NCI-H82 (cell line): ENCODE measurements at regions not wholly inside any gene's neighbourhood (a gene's known extent, or its start where the extent isn't known, plus 50 kb on each side); places are given as distances from the start of the nearest gene placed in this dataset.

Source experiments
- DNase-seq: peaks from one replicate; lab custom pipeline; 2025; lab: John Stamatoyannopoulos, UW

DNA sequence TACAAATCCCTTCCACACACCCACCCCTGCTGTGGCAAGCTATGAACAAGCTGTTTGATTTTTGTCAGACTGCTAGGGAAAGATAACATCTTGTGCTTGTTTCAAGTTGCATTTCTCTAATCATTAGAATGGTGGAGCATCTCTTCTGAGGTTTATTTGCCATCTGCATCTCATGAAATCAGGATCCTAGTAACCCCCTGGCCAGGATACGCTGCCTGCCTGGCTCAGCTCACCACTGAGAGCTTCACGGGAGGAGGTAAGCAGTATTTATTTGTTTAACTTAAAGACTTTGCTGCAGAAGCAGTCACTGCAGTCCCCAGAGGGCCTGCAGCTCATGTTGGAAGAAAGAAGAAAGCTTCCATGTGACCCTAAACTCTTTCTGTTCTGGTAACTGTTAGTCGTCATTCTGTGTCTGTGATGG lies 83.3 kb upstream of the CXCL14 start:
- DNase-seq, result no peak

DNA sequence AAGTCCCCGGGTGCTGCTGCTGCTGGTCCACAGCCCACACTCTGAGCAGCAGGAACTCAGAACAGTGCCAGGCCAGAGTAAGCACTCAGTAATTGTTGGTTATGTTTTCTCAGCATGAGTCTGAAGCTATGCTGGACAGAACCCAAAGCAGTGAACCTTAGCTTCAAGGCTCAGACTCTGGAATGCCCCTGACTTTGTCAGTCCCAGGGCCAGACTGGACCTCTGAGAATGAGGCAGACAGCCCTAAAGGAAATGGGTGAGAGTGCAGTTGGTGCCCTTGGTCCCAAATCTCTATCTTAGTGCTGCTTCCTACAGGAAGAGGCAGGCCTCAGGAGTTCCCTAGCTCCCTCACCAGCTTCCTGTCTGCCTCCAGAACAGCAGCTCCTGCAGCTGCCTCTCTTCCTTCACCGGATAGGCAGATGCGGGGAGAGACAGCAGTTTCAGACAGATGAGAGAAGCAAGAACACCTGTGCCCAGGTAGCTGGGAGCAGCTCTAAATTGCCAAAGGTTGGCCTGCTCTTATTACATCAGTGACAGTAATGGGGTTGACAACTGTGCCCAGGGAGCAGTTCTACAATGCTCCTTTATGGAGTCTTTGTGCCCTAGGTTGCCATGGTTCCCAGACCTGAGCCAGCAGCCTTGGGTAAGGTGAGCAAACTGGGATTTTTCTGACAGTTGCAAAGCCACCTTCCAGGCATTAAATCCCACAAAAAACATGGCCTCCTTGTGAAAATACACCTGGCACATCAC lies 82.2 kb upstream of the CXCL14 start:
- no peak for DNase-seq

DNA sequence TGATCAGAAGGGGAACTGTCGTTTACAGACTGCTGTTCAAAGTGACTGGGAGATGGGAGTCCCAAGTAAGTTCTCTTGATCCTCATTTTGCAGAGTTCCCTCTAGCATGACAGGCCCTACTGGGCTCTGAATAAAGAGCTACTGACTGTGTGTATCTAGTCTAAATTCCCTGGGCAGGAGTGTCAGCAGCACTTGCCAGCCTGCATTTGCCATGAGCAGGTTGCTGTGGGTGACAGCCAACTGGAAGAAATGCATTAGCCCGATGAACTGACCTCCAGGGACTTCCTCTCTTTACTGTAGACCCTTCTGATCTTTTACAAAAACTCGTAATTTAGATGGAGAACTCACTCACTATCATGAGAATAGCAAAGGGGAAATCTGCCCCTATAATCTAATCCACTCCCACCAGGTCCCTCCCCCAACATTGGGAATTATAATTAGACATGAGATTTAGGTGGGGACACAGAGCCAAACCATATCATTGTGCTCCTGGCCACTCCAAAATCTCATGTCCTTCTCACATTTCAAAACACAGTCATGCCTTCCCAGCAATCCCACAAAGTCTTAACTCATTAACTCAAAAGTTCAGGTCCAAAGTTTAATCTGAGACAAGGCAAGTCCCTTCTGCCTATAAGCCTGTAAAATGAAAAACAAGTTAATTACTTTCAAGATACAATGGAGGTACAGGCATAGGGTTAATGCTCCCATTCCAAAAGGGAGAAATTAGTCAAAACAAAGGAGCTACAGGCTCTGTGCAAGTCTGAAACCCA lies 78.9 kb upstream of the CXCL14 start:
- DNase-seq, result no peak

DNA sequence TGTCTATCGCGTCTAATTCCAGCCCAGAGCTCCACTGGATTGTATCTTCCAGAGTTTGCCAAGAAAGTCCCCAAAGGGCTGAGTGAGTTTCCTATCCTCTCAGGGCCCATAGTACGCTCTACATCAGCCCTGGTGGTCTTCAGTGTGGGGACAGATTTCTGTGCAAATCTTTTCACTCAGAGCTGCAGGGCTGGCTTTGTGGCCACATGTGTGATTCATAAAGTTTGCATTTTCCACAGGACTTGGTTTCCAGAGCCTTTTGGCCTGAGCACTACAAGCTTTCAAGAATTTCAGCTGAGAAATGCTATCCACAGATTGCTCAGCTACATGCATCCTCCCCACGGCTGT lies 76.7 kb upstream of the CXCL14 start:
- DNase-seq, result no peak

DNA sequence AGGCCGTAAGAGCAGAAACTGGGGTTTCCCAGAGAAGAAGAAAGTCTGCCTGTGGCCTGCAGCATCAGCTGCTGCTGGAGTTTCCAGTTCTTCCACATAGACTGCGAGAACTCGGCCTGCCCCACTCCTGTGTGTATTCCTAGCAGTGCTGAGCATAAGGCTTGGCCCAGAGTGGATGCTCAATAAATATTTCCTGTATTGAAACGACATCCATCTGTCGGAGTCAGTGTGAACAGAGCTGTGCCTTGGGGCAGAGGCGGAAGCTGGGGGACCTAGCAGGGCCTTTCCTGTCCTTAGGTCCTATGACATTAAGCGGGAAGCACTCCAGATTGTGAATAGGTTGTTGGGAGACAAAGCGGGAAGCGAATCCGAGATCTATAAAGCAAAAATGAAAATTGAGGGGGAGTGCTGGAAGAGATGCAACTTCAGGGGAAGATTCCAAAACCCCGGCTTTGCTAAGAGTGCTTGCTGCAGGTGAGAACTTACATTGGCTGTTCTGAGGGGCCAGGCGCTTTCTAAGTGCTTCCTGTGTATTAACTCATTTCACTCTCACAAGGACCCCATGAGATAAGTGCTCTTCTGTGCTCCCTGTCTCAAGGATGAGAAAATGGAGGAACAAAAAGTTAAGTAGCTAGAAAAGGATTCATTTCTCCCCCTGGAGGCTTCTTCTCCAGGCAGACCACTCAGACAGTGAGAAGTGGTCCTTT lies 76.1 kb upstream of the CXCL14 start:
- DNase-seq, result no peak

DNA sequence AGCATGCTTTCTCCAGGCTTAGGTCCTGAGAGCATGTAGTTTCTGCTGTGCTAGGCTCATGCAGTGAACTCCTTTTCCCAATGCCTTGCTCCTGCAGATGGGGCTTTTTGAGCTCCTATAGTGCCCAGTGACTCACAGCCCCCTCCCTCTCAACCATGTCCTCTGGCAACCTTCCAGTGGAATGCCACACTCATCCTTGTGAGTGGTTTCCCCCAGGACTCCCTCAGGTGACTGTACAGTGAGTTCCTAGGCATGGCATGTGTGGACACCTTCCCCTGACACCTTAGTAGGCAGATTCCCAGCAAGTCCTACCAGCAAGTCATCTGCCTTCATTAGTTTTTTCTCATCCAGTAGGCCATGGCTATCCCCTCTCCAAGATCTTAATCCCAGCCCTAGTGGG lies 72.4 kb upstream of the CXCL14 start:
- DNase-seq, result no peak

DNA sequence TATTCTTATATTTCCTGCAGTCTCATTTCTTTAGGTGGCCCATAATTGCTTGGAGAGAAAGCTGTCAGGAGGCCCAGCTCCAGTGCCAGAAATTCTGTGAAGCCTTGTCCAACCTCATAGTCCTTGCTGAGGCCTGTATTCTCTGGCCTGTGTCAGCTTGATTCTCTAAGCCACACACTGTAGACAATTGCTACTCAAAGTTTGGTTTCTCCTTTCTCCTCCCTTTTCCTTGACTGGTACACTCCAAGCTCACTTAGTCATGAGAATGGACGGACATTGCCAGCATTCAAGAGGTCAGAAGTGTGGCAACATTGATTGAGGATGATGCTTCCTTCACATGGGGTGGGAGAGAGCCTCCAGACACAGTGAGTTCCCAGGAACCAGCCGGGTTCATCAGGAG lies 71.3 kb upstream of the CXCL14 start:
- no peak for DNase-seq

DNA sequence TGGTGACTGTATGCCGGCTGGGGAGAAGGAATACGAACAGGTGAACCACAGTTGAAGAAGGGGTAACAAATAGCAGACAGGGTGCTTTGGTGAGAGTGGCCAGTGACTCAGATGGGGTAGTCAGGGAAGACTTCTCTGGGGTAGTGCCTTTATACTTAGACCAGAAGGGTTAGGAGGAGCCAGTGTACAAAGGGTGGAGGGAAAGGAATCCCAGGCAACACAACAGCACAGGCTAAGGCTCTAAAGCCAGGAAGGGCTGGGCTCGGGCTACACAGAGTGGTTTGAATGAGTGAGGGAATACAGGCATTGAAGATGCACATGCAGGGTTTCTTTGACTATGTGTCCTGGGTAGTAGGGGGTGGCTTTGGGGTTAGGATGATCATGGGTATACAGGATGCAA lies 70.6 kb upstream of the CXCL14 start:
- no peak for DNase-seq

DNA sequence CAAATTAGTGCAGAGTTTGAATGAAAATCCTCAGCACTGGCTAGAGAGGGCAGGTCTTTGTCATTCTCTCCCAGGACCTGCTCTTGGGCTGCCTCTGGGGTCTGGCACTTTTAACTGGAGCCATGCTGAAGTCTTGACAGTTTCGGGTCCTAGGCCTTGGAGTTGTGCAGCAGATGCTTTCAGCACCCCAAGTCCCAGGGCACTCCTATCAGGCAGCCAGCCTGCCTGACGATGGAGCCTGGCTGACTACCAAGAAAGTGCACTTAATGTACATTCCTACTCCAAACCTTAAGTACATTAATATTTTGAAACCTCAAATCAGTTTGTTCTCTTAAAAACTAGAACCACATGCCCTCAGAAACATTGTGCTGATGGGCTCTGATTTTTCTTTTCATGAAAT lies 69.3 kb upstream of the CXCL14 start:
- DNase-seq, result no peak

DNA sequence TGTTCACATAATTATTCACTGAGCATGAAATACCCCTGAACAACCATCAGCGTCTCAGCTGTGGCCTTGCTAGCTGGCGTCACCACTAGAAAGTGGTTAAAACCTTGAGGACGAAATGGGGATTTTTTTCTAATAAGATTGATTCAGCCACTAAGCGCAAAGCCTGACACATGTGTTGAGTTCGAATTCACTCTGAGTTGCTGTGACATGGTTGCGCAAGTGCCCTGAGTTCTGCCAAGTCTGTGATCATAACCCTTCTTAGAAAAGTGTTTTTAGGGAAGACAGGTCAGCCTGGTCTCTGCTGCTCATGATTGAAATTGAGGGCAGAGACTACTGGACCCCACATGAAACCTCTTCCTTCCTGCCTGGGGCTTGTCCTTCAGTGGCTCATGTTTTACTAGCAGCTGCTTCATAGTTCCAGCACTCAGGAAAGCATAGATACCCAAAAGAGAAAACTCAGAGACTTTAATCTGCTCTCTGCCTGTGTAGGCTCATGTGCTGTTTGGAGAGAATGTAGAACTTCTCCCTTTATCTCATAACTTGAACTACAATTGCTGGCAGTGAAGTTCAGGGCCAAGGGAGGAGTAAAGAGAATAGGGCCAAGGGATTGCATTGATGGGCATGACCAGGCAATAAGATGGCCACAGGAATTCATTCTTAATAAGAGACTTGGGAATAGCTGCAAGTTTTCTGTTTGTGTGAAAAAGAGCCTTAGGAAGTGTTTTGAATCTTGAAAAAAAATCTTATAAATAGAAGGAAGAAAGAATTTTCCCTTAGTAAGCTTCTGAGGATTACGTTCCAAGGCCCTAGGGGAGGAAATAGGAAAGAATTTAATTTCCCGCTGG lies 66.8 kb upstream of the CXCL14 start:
- no peak for DNase-seq

DNA sequence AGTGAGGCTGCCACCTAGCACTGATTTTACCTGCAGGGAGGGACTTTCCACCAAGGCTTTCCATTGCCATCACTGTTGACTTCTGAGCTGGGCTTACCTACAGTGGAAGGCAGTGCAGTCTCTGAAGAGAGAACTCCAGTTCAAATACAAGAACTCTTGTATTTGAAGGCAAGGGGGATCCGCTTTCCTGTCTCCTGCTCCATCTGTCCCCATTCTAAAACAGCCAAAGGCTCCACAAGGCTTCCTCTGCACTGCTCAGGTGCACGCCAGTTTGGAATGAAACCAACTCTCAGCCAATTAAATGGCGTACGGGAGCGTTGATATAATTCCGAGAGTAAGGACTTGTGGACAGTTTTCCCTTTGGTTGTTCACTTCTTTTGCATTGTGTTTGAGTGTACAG lies 66.0 kb upstream of the CXCL14 start:
- no peak for DNase-seq

DNA sequence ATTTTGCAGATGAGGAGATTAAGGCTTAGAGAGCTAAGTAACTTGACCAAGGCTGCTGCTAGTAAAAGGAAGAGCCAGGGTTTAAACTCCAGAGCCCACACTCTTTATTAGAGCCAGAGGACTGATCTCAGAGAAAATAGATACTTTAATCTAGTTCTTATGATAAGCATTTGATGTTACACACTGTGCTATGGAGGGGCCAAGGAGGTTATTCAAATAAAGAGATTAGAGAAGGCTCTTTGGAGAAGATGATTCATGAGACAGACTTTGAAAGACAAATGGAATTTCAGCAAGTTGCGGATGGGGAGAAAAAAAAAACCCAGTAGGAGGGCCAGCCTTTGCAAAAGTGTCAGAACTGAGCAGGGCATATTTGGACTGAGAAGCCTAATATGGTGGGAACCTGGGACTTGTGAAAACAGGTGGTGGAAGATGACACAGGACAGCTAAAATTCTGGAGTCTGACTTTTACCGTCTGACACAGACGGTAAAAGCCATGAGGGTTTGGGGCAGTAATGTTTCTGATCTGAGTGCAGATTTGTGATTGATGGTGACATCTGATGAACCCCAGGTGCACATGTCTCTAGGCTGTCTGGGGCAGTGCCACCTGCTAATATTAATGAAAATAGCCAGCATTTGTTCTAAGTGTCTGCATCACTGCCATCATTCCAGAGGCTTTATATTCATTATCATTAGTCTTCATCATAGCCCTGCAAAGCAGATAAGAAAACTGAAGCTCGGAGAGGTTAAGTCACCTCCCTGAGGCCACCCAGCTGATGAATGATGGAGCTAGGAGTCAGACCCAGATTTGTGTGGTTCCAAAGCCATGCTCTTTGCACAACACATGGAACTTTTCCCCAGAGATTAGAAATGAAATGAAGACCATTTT lies 65.3 kb upstream of the CXCL14 start:
- DNase-seq, result peak; percentile 86

DNA sequence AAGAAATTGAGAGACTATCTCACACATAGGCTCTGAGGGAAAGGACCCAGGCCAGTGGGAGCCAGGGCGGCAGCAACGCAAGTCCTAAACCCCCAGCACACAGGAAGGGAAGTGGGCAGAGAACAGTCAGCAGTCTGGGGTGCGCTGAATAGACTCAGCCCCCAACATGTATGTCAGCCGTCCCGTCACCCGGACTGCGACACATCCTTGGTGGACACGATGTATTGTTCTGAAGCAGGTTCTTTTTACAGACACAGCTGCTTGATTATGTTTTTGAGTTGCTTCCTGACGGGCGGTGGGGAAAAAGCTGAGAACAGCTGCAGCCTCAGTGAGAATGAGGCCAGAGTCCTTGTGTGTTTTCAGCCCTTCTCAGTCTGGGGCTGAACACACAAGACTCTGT lies 64.1 kb upstream of the CXCL14 start:
- no peak for DNase-seq

DNA sequence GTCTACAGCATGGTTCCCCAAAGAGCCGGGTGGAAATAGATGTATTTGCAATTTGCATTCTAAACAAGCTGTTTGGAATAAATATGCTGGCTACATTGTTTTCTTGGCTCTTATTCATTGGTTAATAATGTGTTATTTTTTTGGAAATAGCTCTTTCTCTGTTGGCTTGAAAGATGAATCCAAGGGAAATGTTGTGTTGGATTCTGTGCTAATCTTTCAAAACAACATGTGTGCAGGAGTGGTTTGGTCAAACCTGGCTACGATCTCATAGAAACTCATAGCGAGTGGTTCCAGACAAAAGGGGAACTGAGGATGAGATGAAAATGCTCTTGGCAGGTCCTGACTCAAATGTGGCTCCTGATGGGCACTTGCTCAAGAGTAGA lies 63.7 kb upstream of the CXCL14 start:
- no peak for DNase-seq

DNA sequence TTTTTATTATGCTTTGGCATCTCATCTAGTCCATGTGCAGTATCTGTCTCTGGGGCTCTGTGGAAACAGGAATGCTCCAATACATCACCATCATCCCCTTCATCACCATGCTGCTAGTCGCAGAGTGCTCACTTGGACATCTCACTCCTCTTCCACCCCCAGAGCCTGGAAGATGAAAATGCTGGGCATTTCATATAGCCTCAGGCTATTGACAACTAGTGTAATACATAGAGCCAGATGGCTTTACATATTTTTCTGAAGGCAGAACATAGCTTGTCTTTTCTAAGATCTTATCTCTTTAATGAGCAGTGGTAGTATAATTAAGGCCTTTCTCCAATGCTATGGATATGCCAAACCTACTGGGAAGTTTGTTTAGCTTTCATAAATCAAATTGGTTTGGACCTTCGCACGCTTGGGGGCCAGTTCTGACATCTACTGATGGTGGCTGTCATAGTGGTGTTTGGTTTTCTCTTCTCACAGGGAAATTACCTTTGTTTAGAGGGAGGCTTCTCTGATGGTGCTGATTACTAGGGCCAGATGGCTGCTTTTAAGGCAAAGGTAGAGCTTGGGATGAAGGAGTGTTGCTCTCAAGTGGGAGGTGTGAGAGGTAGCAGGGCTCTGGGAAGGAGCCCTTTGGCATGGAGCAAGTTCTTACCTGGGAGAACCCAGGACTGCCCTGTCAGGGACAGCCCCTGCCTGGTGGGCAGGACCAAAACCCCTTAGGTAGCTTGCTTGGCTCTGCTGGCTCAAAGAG lies 63.1 kb upstream of the CXCL14 start:
- DNase-seq, result no peak

DNA sequence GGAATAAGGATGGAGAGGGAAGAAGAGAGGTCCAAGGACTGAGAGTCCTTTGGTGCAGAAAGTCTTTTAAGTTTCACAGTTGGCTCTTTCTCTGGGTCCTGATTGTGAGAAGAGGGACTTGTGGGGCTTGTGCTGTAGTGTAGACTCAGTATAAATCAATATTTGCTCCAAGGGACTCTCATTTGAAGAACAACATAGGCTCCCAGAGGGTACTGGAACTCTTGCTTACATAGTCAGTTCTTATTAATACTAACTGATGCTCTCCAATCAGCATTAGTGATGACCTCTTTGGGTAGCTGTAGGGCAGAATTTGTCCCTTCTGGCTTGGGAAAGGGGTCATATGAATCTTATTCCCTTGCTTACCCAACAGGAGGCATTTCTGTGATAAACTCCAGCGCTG lies 62.5 kb upstream of the CXCL14 start:
- DNase-seq, result no peak

DNA sequence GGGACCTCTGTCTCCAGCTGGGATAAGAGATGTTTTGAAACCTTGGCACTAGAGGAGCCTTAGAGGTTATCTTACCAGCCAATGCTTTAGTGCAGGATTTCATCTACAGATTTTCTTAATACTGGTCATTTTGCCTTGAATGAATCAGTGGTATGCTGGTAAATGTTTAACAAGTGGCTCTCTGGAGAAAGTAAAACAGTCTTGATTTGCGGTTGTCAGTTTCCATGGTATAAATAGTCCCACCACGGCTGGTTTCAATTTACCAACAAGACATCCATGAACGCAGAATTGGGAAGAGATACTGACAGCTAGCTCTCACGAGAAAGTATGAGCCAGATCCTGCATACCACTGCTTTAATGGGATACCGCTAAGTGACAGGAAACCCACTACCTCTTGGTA lies 56.7 kb upstream of the CXCL14 start:
- DNase-seq, result no peak

DNA sequence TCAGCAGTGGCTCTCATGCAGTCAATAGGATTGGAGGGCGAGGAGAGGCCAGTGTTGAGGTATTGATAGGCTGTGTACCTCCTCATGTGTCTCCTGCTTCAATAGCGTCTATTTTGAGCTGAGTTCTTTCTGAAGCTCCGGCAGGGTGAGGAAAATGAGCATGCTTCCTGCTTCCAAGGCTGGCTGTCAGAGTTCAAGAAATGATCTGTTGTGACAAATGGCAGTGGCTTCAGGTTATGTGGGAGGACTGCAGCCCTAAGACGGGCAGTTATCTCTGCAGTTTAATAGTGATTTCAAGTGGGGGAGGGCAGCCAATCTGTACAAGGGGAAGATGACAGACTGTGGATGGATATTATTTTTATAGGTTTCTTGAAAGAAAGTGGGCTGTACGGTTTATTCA lies 54.0 kb upstream of the CXCL14 start:
- peak; percentile 30 for DNase-seq

DNA sequence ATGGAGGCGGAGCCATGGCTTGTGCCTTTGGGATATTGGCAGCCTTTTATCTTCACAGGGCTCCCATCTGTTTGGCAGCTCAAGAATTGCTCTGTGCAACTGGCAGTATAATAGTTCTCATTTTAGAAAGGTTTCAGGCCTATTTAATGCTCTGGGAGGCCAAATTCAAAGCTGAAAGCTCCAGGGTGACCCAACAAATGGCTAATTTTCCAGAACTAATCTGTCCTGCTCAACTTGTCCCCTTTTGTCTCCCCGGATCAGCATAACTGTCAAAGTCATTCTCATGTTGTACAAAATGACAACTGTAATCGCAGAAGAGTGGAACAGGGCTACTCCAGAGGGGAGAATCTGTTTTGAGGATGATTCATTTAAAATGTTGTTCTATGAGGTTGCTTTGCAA lies 52.6 kb upstream of the CXCL14 start:
- no peak for DNase-seq

DNA sequence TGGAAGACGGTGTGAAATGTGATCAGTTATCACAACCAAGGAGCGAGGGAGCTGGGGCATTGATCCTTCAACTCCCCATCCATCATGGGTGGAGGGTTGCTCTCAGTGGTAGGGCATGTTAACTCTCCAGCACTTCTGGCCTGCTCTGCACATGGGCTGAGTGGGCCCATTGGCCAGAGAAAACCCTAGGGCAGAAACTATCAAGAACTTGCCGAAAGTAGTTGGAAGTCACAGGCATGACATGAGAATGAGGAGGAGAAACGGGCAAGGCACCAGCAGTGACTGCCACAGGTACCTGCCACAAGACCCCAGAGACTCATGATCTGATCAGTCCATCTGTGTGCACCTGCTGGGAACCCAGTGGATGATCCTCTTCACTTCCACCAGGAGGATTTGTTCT lies 50.9 kb upstream of the CXCL14 start:
- DNase-seq, result no peak
